ENCODE measurements at regions not wholly inside any gene's neighbourhood (a gene's known extent, or its start where the extent isn't known, plus 50 kb on each side); places are given as distances from the start of the nearest gene placed in this dataset.

DNA sequence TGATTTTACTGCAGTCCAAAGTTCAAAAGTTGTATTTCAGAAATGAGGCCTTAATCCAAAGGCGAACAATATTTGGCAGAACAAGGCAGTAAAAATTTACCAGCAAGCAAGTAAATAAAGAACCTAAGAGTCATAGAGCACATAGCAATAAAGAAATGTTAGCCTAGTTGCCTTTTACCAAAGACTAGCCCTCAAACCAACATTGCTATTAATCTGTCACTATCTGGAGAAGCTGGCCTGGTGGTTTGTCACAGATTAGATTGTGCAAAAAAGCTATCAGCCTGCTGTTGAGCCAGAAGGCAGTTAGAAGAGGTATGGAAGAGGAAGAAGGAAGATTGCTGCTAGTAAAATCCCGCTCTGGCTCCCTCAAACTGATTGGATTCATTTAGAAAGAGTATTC lies 304.7 kb upstream of the KLF4 start:
- Histone ChIP-seq H3K9ac (ENCODE audit: low read length) (no peak overlapping the region), H3K4me3 (ENCODE audit: low read depth, low read length) (no peak overlapping the region), H3K9me3 (ENCODE audit: control insufficient read depth, insufficient read depth, low read depth, low read length) (no peaks in the 10 kb centered on the region), H3K27me3 (ENCODE audit: control insufficient read depth, insufficient read depth, low read length) (no peaks in the 10 kb centered on the region), H3K4me1 (ENCODE audit: control insufficient read depth, insufficient read depth, low read length) (no peaks in the 10 kb centered on the region), H3K27ac (ENCODE audit: low read depth, low read length) (no peak overlapping the region), H3K36me3 (ENCODE audit: control insufficient read depth, insufficient read depth, low read length) (no peaks in the 10 kb centered on the region)

DNA sequence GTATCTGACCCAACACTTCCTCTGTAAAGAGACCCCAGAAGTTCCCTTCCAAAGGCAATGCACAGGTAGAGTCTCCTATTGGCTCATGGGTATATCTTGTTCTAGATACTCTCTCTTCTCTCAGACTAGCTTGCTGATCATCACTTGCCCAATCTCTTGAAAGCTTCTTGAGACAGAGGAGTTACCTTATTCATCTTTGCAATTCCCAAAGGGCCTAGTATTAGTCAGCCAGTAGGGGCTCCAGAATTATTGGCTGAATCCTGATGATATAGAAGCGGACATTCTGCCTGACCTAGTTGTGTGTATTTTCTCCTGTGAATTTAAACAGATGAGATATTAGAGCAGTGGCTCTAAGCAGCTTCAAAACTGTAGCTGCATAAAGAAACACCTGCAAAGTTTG lies 304.0 kb upstream of the KLF4 start:
- no peaks in the 10 kb centered on the region for H3K4me1 ChIP-seq (ENCODE audit: control insufficient read depth, insufficient read depth, low read length)
- H3K4me3 ChIP-seq (ENCODE audit: low read depth, low read length), result no peak overlapping the region
- no peak overlapping the region for H3K9ac ChIP-seq (ENCODE audit: low read length)
- H3K36me3 ChIP-seq (ENCODE audit: control insufficient read depth, insufficient read depth, low read length), result no peaks in the 10 kb centered on the region
- H3K9me3 ChIP-seq (ENCODE audit: control insufficient read depth, insufficient read depth, low read depth, low read length), result no peaks in the 10 kb centered on the region
- no peak overlapping the region for H3K27ac ChIP-seq (ENCODE audit: low read depth, low read length)
- H3K27me3 ChIP-seq (ENCODE audit: control insufficient read depth, insufficient read depth, low read length), result no peaks in the 10 kb centered on the region

GRCh38 chr9:107792596-107792995 lies 303.0 kb upstream of the KLF4 start:
- H3K9ac ChIP-seq (ENCODE audit: low read length), result no peak overlapping the region
- no peaks in the 10 kb centered on the region for H3K27me3 ChIP-seq (ENCODE audit: control insufficient read depth, insufficient read depth, low read length)
- no peak overlapping the region for H3K27ac ChIP-seq (ENCODE audit: low read depth, low read length)
- H3K4me1 ChIP-seq (ENCODE audit: control insufficient read depth, insufficient read depth, low read length), result no peaks in the 10 kb centered on the region
- H3K36me3 ChIP-seq (ENCODE audit: control insufficient read depth, insufficient read depth, low read length), result no peaks in the 10 kb centered on the region
- H3K4me3 ChIP-seq (ENCODE audit: low read depth, low read length), result no peak overlapping the region
- no peaks in the 10 kb centered on the region for H3K9me3 ChIP-seq (ENCODE audit: control insufficient read depth, insufficient read depth, low read depth, low read length)

- Histone ChIP-seq H3K4me3 (ENCODE audit: low read depth, low read length) (no peak overlapping the region), H3K4me1 (ENCODE audit: control insufficient read depth, insufficient read depth, low read length) (no peaks in the 10 kb centered on the region), H3K27ac (ENCODE audit: low read depth, low read length) (no peak overlapping the region), H3K9me3 (ENCODE audit: control insufficient read depth, insufficient read depth, low read depth, low read length) (no peaks in the 10 kb centered on the region), H3K36me3 (ENCODE audit: control insufficient read depth, insufficient read depth, low read length) (no peaks in the 10 kb centered on the region), H3K9ac (ENCODE audit: low read length) (no peak overlapping the region), H3K27me3 (ENCODE audit: control insufficient read depth, insufficient read depth, low read length) (no peaks in the 10 kb centered on the region)
Measured at GRCh38 chr9:107792006-107792405, 302.4 kb upstream of the KLF4 start.

GRCh38 chr9:107789001-107789700 lies 299.6 kb upstream of the KLF4 start:
- Histone ChIP-seq H3K27me3 (ENCODE audit: control insufficient read depth, insufficient read depth, low read length) (no peaks in the 10 kb centered on the region), H3K36me3 (ENCODE audit: control insufficient read depth, insufficient read depth, low read length) (no peaks in the 10 kb centered on the region), H3K9ac (ENCODE audit: low read length) (no peak overlapping the region), H3K4me3 (ENCODE audit: low read depth, low read length) (no peak overlapping the region), H3K4me1 (ENCODE audit: control insufficient read depth, insufficient read depth, low read length) (peaks cover 3% of the 10 kb centered on the region; the same call in 1 of the 2 replicates), H3K27ac (ENCODE audit: low read depth, low read length) (no peak overlapping the region), H3K9me3 (ENCODE audit: control insufficient read depth, insufficient read depth, low read depth, low read length) (no peaks in the 10 kb centered on the region)

DNA sequence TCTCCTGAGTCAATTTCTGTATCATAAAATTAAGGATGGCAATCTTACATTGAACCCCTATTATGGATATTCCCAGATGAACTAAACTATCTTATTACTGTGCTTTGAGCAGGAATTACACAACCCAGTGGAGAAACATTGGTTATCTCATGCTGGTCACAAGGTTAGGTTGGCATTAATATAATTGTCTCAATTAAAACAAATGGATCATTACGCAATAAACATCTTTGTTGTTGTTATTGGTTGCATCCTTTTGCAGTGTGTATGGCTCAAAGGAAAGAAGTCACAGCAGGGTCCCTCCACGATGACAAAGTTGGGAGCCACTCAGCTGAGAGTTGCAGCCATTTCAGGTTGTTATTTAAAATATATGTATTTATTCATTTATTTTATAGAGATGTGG lies 297.0 kb upstream of the KLF4 start:
- no peak overlapping the region for H3K4me3 ChIP-seq (ENCODE audit: low read depth, low read length)
- peaks cover 3% of the 10 kb centered on the region; the same call in 1 of the 2 replicates for H3K4me1 ChIP-seq (ENCODE audit: control insufficient read depth, insufficient read depth, low read length)
- no peak overlapping the region for H3K9ac ChIP-seq (ENCODE audit: low read length)
- no peaks in the 10 kb centered on the region for H3K36me3 ChIP-seq (ENCODE audit: control insufficient read depth, insufficient read depth, low read length)
- H3K27me3 ChIP-seq (ENCODE audit: control insufficient read depth, insufficient read depth, low read length), result no peaks in the 10 kb centered on the region
- no peak overlapping the region for H3K27ac ChIP-seq (ENCODE audit: low read depth, low read length)
- no peaks in the 10 kb centered on the region for H3K9me3 ChIP-seq (ENCODE audit: control insufficient read depth, insufficient read depth, low read depth, low read length)

DNA sequence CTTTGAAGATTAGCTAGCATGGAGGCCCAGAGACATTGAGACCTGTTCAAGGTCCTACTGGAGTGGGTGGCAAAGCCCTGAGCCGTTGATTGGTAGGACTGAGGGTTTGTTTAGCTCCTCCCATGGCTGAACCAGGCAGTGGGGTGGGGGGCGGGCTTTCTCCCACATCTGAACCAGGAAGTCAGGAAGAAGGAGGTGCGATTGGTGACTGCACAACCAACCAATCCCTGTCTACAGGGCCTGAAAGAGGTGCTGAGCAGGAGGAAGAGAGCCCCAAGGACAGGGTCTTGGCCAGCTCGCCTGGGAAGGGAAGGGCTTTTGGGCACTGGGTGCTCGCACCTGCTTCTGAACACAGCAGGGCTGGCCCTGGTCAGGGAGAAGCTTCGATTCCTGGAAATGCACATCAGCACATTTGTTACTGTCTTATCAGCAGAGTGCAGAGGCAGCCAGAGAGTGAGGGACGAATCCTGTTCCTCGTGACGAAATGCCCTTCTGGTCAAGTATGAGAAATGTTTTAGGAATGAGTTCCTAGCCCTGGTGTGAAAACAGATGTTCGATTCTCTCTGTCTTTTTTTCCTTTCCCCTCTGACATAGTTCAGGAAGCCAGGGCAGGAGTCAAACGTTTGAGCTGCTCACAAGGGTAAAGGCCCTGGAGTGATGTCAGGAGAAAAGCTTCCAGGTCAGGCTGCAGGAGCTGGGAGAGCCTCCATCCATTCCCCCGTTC lies 294.8 kb upstream of the KLF4 start:
- Histone ChIP-seq H3K4me1 (ENCODE audit: control insufficient read depth, insufficient read depth, low read length) (peaks cover 3% of the 10 kb centered on the region; the same call in 1 of the 2 replicates), H3K4me3 (ENCODE audit: low read depth, low read length) (no peak overlapping the region), H3K27ac (ENCODE audit: low read depth, low read length) (no peak overlapping the region)

DNA sequence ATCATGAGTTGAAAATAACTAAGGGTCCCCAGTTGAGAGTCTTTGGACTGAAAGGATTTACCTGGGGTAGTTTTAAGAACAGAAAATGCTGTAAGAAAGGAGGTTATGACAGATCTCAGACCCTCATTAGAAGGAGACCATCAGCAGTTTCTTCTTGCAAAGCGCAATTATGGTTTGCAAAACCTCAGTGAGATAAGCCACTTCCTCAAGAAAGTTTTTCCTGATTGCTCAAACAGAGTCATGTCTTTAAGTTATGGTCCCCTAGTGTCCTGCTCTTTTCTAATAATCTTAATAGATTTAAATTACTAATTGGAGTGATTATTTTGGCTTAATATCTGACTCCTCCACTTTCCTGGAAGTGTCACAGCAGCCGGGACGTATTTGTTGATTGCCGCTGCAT lies 293.2 kb upstream of the KLF4 start:
- H3K4me1 ChIP-seq (ENCODE audit: control insufficient read depth, insufficient read depth, low read length), result peaks cover 3% of the 10 kb centered on the region; the same call in 1 of the 2 replicates
- H3K36me3 ChIP-seq (ENCODE audit: control insufficient read depth, insufficient read depth, low read length), result no peaks in the 10 kb centered on the region
- no peaks in the 10 kb centered on the region for H3K9me3 ChIP-seq (ENCODE audit: control insufficient read depth, insufficient read depth, low read depth, low read length)
- no peak overlapping the region for H3K4me3 ChIP-seq (ENCODE audit: low read depth, low read length)
- no peaks in the 10 kb centered on the region for H3K27me3 ChIP-seq (ENCODE audit: control insufficient read depth, insufficient read depth, low read length)
- H3K27ac ChIP-seq (ENCODE audit: low read depth, low read length), result no peak overlapping the region
- H3K9ac ChIP-seq (ENCODE audit: low read length), result no peak overlapping the region

More for the DNA sequence above, 294.8 kb upstream of the KLF4 start:
- H3K27me3 ChIP-seq (ENCODE audit: control insufficient read depth, insufficient read depth, low read length), result no peaks in the 10 kb centered on the region
- H3K36me3 ChIP-seq (ENCODE audit: control insufficient read depth, insufficient read depth, low read length), result no peaks in the 10 kb centered on the region
- H3K9me3 ChIP-seq (ENCODE audit: control insufficient read depth, insufficient read depth, low read depth, low read length), result no peaks in the 10 kb centered on the region
- H3K9ac ChIP-seq (ENCODE audit: low read length), result no peak overlapping the region

- H3K9me3 ChIP-seq (ENCODE audit: control insufficient read depth, insufficient read depth, low read depth, low read length), result no peaks in the 10 kb centered on the region
- H3K9ac ChIP-seq (ENCODE audit: low read length), result no peak overlapping the region
- H3K4me1 ChIP-seq (ENCODE audit: control insufficient read depth, insufficient read depth, low read length), result peaks cover 3% of the 10 kb centered on the region; the same call in 1 of the 2 replicates
- no peaks in the 10 kb centered on the region for H3K27me3 ChIP-seq (ENCODE audit: control insufficient read depth, insufficient read depth, low read length)
- no peak overlapping the region for H3K27ac ChIP-seq (ENCODE audit: low read depth, low read length)
- H3K36me3 ChIP-seq (ENCODE audit: control insufficient read depth, insufficient read depth, low read length), result no peaks in the 10 kb centered on the region
- H3K4me3 ChIP-seq (ENCODE audit: low read depth, low read length), result no peak overlapping the region
Measured at GRCh38 chr9:107782381-107782780, 292.8 kb upstream of the KLF4 start.

- no peaks in the 10 kb centered on the region for H3K36me3 ChIP-seq (ENCODE audit: control insufficient read depth, insufficient read depth, low read length)
- H3K9me3 ChIP-seq (ENCODE audit: control insufficient read depth, insufficient read depth, low read depth, low read length), result no peaks in the 10 kb centered on the region
- no peaks in the 10 kb centered on the region for H3K27me3 ChIP-seq (ENCODE audit: control insufficient read depth, insufficient read depth, low read length)
- H3K4me1 ChIP-seq (ENCODE audit: control insufficient read depth, insufficient read depth, low read length), result peaks cover 3% of the 10 kb centered on the region; the same call in 1 of the 2 replicates
- no peak overlapping the region for H3K4me3 ChIP-seq (ENCODE audit: low read depth, low read length)
- no peak overlapping the region for H3K27ac ChIP-seq (ENCODE audit: low read depth, low read length)
- no peak overlapping the region for H3K9ac ChIP-seq (ENCODE audit: low read length)
Measured at GRCh38 chr9:107780960-107781359, 291.4 kb upstream of the KLF4 start.

DNA sequence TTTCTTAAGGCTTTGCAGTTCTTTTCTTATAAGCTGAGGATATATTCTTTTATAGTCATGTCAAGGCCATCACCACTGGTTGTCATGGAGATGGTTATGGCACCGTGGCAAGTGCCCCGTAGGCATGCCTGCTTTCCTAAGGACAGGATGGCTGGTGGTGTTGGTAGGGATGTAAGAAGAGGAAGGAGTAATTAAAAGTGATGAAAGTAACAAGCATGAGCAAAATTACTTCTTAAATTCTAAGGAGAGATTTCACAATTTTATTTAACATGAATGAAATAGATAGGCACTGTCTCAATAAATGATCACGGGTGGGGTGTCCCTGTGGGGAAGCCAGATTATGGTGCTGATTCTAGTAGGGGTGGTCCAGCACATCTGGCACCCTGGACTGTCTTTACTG lies 290.2 kb upstream of the KLF4 start:
- Histone ChIP-seq H3K4me1 (ENCODE audit: control insufficient read depth, insufficient read depth, low read length) (peaks cover 3% of the 10 kb centered on the region; the same call in 1 of the 2 replicates), H3K9ac (ENCODE audit: low read length) (no peak overlapping the region), H3K36me3 (ENCODE audit: control insufficient read depth, insufficient read depth, low read length) (no peaks in the 10 kb centered on the region), H3K27me3 (ENCODE audit: control insufficient read depth, insufficient read depth, low read length) (no peaks in the 10 kb centered on the region), H3K27ac (ENCODE audit: low read depth, low read length) (no peak overlapping the region), H3K4me3 (ENCODE audit: low read depth, low read length) (no peak overlapping the region), H3K9me3 (ENCODE audit: control insufficient read depth, insufficient read depth, low read depth, low read length) (no peaks in the 10 kb centered on the region)

Data from HUES6 (cell line).